Neural progenitor cell (in vitro differentiated cells): ENCODE measurements at regions not wholly inside any gene's neighbourhood (a gene's known extent, or its start where the extent isn't known, plus 50 kb on each side); places are given as distances from the start of the nearest gene placed in this dataset.

Source experiments
- DNase-seq: peaks from one replicate; pipeline ENCODE4 v3.0.0-alpha.2; 2016; ENCODE audit warnings: low spot score
- H2AFZ ChIP-seq: fragments of 200-600 bp; sonication (generic); replicated peaks from 2 replicates; pipeline ENCODE4 v1.6.1; 2016; ENCODE audit warnings: antibody characterized with exemption
- H3F3A ChIP-seq: fragments of 200-600 bp; sonication (generic); 2 replicates; pipeline ENCODE4 v1.6.1; 2016; ENCODE audit warnings: antibody characterized with exemption, low read depth
- H3K27ac ChIP-seq: fragments of 200-600 bp; sonication (generic); 2 replicates; pipeline ENCODE4 v1.5.1; 2016; ENCODE audit warnings: mild to moderate bottlenecking
- H3K27me3 ChIP-seq: fragments of 200-600 bp; sonication (generic); 2 replicates; pipeline ENCODE4 v1.6.1; 2016; ENCODE audit warnings: mild to moderate bottlenecking, moderate library complexity
- H3K36me3 ChIP-seq: fragments of 200-600 bp; sonication (generic); 2 replicates; pipeline ENCODE4 v1.5.1; 2016
- H3K4me1 ChIP-seq: fragments of 200-600 bp; sonication (generic); 2 replicates; pipeline ENCODE4 v1.6.1; 2016; ENCODE audit warnings: mixed run types
- H3K4me2 ChIP-seq: fragments of 200-600 bp; sonication (generic); 2 replicates; pipeline ENCODE4 v1.6.1; 2016
- H3K4me3 ChIP-seq: fragments of 200-600 bp; sonication (generic); 2 replicates; pipeline ENCODE4 v1.5.1; 2016
- H3K79me2 ChIP-seq: fragments of 200-600 bp; sonication (generic); 2 replicates; pipeline ENCODE4 v1.6.1; 2016; ENCODE audit warnings: low read depth
- H3K9ac ChIP-seq: fragments of 200-600 bp; sonication (generic); 2 replicates; pipeline ENCODE4 v1.6.1; 2016
- H3K9me3 ChIP-seq: fragments of 200-600 bp; sonication (generic); 2 replicates; pipeline ENCODE4 v1.5.1; 2016; ENCODE audit warnings: low read depth
- H4K20me1 ChIP-seq: fragments of 200-600 bp; sonication (generic); 2 replicates; pipeline ENCODE4 v1.6.1; 2016; ENCODE audit warnings: low read depth
- H3K27ac Mint-ChIP-seq: 3 replicates; pipeline ENCODE4 v1.8.0; 2021; ENCODE audit warnings: mixed read lengths
- H3K27me3 Mint-ChIP-seq: 2 replicates; pipeline ENCODE4 v1.8.0; 2022; ENCODE audit warnings: low read depth, mild to moderate bottlenecking, inconsistent platforms, moderate library complexity, mixed read lengths; ENCODE audit not compliant: insufficient read depth
- H3K36me3 Mint-ChIP-seq: 3 replicates; pipeline ENCODE4 v1.8.0; 2021; ENCODE audit warnings: mixed read lengths
- H3K4me1 Mint-ChIP-seq: 3 replicates; pipeline ENCODE4 v1.8.0; 2021; ENCODE audit warnings: mixed read lengths
- H3K4me3 Mint-ChIP-seq: 3 replicates; pipeline ENCODE4 v1.8.0; 2021; ENCODE audit warnings: mild to moderate bottlenecking, moderate library complexity, mixed read lengths
- H3K9me3 Mint-ChIP-seq: 3 replicates; pipeline ENCODE4 v1.8.0; 2020; ENCODE audit warnings: mixed read lengths
- CTCF ChIP-seq: fragments of 200-600 bp; sonication (generic); IDR thresholded peaks from 2 replicates; pipeline ENCODE4 v1.5.1; 2017; ENCODE audit warnings: antibody characterized with exemption, mild to moderate bottlenecking
- EZH2 ChIP-seq: fragments of 200-600 bp; sonication (generic); IDR thresholded peaks from 2 replicates; pipeline ENCODE4 v1.6.1; 2017; ENCODE audit warnings: antibody characterized with exemption, mild to moderate bottlenecking, moderate library complexity
- EZH2phosphoT487 ChIP-seq: fragments of 200-600 bp; sonication (generic); IDR thresholded peaks from 2 replicates; pipeline ENCODE4 v1.6.1; 2017; ENCODE audit warnings: antibody characterized with exemption

DNA sequence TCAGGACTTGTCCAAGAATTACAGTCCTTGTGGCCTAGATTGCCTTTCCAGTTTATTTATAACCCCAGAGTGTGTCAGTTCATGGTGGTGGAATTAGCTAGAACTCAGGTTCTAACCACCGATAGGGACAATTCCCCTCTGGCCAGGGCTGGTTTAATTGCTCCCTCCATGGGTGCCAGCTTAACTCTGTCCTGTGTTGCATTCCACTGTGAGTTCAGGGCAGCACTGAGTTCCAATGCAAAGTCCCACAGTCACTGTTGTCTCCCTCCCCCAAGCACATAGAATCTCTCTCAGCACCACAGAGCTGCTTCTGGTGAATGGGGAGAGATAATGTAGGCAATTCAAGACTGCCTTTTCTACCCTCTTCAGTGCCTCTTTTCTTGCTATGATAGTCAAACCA lies 82.5 kb upstream of the TNFRSF21 start:
- Mint-ChIP-seq H3K36me3 (no peaks in the 10 kb centered on the region), H3K4me3 (no peak overlapping the region), H3K27me3 (no peaks in the 10 kb centered on the region), H3K4me1 (no peaks in the 10 kb centered on the region), H3K27ac (no peak overlapping the region), H3K9me3 (peaks cover 15% of the 10 kb centered on the region)
- Histone ChIP-seq H4K20me1 (no peaks in the 10 kb centered on the region), H3K79me2 (no peaks in the 10 kb centered on the region), H3F3A (no peaks in the 10 kb centered on the region), H3K4me1 (no peaks in the 10 kb centered on the region), H3K36me3 (no peaks in the 10 kb centered on the region), H2AFZ (no peak overlapping the region), H3K27me3 (no peaks in the 10 kb centered on the region), H3K27ac (no peak overlapping the region), H3K9me3 (no peaks in the 10 kb centered on the region), H3K4me2 (no peak overlapping the region), H3K4me3 (no peak overlapping the region), H3K9ac (no peak overlapping the region)
- TF ChIP-seq EZH2 (no peak), CTCF (no peak), EZH2phosphoT487 (no peak)
- DNase-seq = no peak

- Histone ChIP-seq H3K9ac (no peak overlapping the region), H3K4me2 (no peak overlapping the region), H3K4me1 (peaks cover 3% of the 10 kb centered on the region), H3K9me3 (no peaks in the 10 kb centered on the region), H3K27me3 (no peaks in the 10 kb centered on the region), H3F3A (no peaks in the 10 kb centered on the region), H3K36me3 (no peaks in the 10 kb centered on the region), H3K4me3 (no peak overlapping the region), H4K20me1 (no peaks in the 10 kb centered on the region), H3K27ac (no peak overlapping the region), H3K79me2 (no peaks in the 10 kb centered on the region), H2AFZ (no peak overlapping the region)
- Mint-ChIP-seq H3K27ac (no peak overlapping the region), H3K9me3 (no peaks in the 10 kb centered on the region), H3K27me3 (no peaks in the 10 kb centered on the region), H3K4me3 (no peak overlapping the region), H3K36me3 (no peaks in the 10 kb centered on the region), H3K4me1 (peaks cover 2% of the 10 kb centered on the region)
- no peak for TF ChIP-seq EZH2
- TF ChIP-seq CTCF = no peak
- TF ChIP-seq EZH2phosphoT487 = no peak
- no peak for DNase-seq
Measured at GRCh38 chr6:47396401-47397069, 81.1 kb upstream of the CD2AP start.

- DNase-seq = no peak
- TF ChIP-seq EZH2phosphoT487 = no peak
- no peak for TF ChIP-seq CTCF
- TF ChIP-seq EZH2 = no peak
Measured at GRCh38 chr6:47400581-47400980, 77.0 kb upstream of the CD2AP start.

More at GRCh38 chr6:47400581-47400980, 77.0 kb upstream of the CD2AP start:
- H3K9ac ChIP-seq = no peak overlapping the region
- no peaks in the 10 kb centered on the region for H3F3A ChIP-seq
- H3K4me1 Mint-ChIP-seq = peaks cover 2% of the 10 kb centered on the region
- H2AFZ ChIP-seq = no peak overlapping the region
- no peaks in the 10 kb centered on the region for H3K27me3 ChIP-seq
- H4K20me1 ChIP-seq = no peaks in the 10 kb centered on the region
- H3K36me3 Mint-ChIP-seq = no peaks in the 10 kb centered on the region
- no peak overlapping the region for H3K4me3 ChIP-seq
- H3K9me3 ChIP-seq = no peaks in the 10 kb centered on the region
- no peaks in the 10 kb centered on the region for H3K36me3 ChIP-seq
- H3K27ac Mint-ChIP-seq = no peak overlapping the region
- no peak overlapping the region for H3K4me3 Mint-ChIP-seq
- H3K79me2 ChIP-seq = no peaks in the 10 kb centered on the region
- no peak overlapping the region for H3K27ac ChIP-seq
- no peaks in the 10 kb centered on the region for H3K27me3 Mint-ChIP-seq
- peaks cover 8% of the 10 kb centered on the region for H3K4me1 ChIP-seq
- no peak overlapping the region for H3K4me2 ChIP-seq
- H3K9me3 Mint-ChIP-seq = no peaks in the 10 kb centered on the region
